Neural progenitor cell (in vitro differentiated cells): ENCODE measurements at regions not wholly inside any gene's neighbourhood (a gene's known extent, or its start where the extent isn't known, plus 50 kb on each side); places are given as distances from the start of the nearest gene placed in this dataset.

Experiments used
- DNase-seq: peaks from one replicate; pipeline ENCODE4 v3.0.0-alpha.2; 2016; ENCODE audit warnings: low spot score
- H2AFZ ChIP-seq: fragments of 200-600 bp; sonication (generic); replicated peaks from 2 replicates; pipeline ENCODE4 v1.6.1; 2016; ENCODE audit warnings: antibody characterized with exemption
- H3F3A ChIP-seq: fragments of 200-600 bp; sonication (generic); 2 replicates; pipeline ENCODE4 v1.6.1; 2016; ENCODE audit warnings: antibody characterized with exemption, low read depth
- H3K27ac ChIP-seq: fragments of 200-600 bp; sonication (generic); 2 replicates; pipeline ENCODE4 v1.5.1; 2016; ENCODE audit warnings: mild to moderate bottlenecking
- H3K27me3 ChIP-seq: fragments of 200-600 bp; sonication (generic); 2 replicates; pipeline ENCODE4 v1.6.1; 2016; ENCODE audit warnings: mild to moderate bottlenecking, moderate library complexity
- H3K36me3 ChIP-seq: fragments of 200-600 bp; sonication (generic); 2 replicates; pipeline ENCODE4 v1.5.1; 2016
- H3K4me1 ChIP-seq: fragments of 200-600 bp; sonication (generic); 2 replicates; pipeline ENCODE4 v1.6.1; 2016; ENCODE audit warnings: mixed run types
- H3K4me2 ChIP-seq: fragments of 200-600 bp; sonication (generic); 2 replicates; pipeline ENCODE4 v1.6.1; 2016
- H3K4me3 ChIP-seq: fragments of 200-600 bp; sonication (generic); 2 replicates; pipeline ENCODE4 v1.5.1; 2016
- H3K79me2 ChIP-seq: fragments of 200-600 bp; sonication (generic); 2 replicates; pipeline ENCODE4 v1.6.1; 2016; ENCODE audit warnings: low read depth
- H3K9ac ChIP-seq: fragments of 200-600 bp; sonication (generic); 2 replicates; pipeline ENCODE4 v1.6.1; 2016
- H3K9me3 ChIP-seq: fragments of 200-600 bp; sonication (generic); 2 replicates; pipeline ENCODE4 v1.5.1; 2016; ENCODE audit warnings: low read depth
- H4K20me1 ChIP-seq: fragments of 200-600 bp; sonication (generic); 2 replicates; pipeline ENCODE4 v1.6.1; 2016; ENCODE audit warnings: low read depth
- H3K27ac Mint-ChIP-seq: 3 replicates; pipeline ENCODE4 v1.8.0; 2021; ENCODE audit warnings: mixed read lengths
- H3K27me3 Mint-ChIP-seq: 2 replicates; pipeline ENCODE4 v1.8.0; 2022; ENCODE audit warnings: low read depth, mild to moderate bottlenecking, inconsistent platforms, moderate library complexity, mixed read lengths; ENCODE audit not compliant: insufficient read depth
- H3K36me3 Mint-ChIP-seq: 3 replicates; pipeline ENCODE4 v1.8.0; 2021; ENCODE audit warnings: mixed read lengths
- H3K4me1 Mint-ChIP-seq: 3 replicates; pipeline ENCODE4 v1.8.0; 2021; ENCODE audit warnings: mixed read lengths
- H3K4me3 Mint-ChIP-seq: 3 replicates; pipeline ENCODE4 v1.8.0; 2021; ENCODE audit warnings: mild to moderate bottlenecking, moderate library complexity, mixed read lengths
- H3K9me3 Mint-ChIP-seq: 3 replicates; pipeline ENCODE4 v1.8.0; 2020; ENCODE audit warnings: mixed read lengths
- EZH2 ChIP-seq: fragments of 200-600 bp; sonication (generic); IDR thresholded peaks from 2 replicates; pipeline ENCODE4 v1.6.1; 2017; ENCODE audit warnings: antibody characterized with exemption, mild to moderate bottlenecking, moderate library complexity
- EZH2phosphoT487 ChIP-seq: fragments of 200-600 bp; sonication (generic); IDR thresholded peaks from 2 replicates; pipeline ENCODE4 v1.6.1; 2017; ENCODE audit warnings: antibody characterized with exemption
- TF ChIP-seq, protein P1 (sequence below): fragments of 200-600 bp; sonication (generic); IDR thresholded peaks from 2 replicates; pipeline ENCODE4 v1.5.1; 2017; ENCODE audit warnings: antibody characterized with exemption, mild to moderate bottlenecking

DNA sequence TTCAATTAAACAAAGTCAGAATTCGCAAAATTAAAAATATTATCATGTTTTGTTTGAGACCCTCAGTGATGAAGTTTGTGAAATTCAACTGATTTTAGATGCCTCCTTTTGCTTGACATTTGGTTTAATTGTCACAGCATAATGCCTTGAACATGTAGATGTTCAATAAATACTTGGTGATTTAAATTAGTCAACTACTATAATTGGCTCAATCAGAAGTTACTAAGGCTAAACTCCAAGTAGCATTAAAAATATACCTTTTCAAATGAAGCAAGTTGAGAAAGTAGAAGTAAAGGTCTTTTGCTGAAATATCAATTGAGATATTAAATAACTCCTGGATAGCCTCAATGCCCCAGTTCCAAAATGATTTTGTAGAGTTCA lies 145.8 kb upstream of the AKIRIN2 start:
- Histone ChIP-seq H3K79me2 (no peaks in the 10 kb centered on the region), H3F3A (no peaks in the 10 kb centered on the region), H3K9me3 (no peaks in the 10 kb centered on the region), H2AFZ (no peak overlapping the region), H3K4me3 (no peak overlapping the region), H3K27ac (no peak overlapping the region), H4K20me1 (no peaks in the 10 kb centered on the region), H3K36me3 (no peaks in the 10 kb centered on the region), H3K9ac (no peak overlapping the region), H3K4me1 (peaks cover 4% of the 10 kb centered on the region), H3K4me2 (no peak overlapping the region), H3K27me3 (no peaks in the 10 kb centered on the region)
- H3K27me3 Mint-ChIP-seq = peaks cover 2% of the 10 kb centered on the region
- no peak for DNase-seq
- no peak overlapping the region for H3K27ac Mint-ChIP-seq
- TF ChIP-seq EZH2 (no peak), EZH2phosphoT487 (no peak)
- TF ChIP-seq, protein P1, sequence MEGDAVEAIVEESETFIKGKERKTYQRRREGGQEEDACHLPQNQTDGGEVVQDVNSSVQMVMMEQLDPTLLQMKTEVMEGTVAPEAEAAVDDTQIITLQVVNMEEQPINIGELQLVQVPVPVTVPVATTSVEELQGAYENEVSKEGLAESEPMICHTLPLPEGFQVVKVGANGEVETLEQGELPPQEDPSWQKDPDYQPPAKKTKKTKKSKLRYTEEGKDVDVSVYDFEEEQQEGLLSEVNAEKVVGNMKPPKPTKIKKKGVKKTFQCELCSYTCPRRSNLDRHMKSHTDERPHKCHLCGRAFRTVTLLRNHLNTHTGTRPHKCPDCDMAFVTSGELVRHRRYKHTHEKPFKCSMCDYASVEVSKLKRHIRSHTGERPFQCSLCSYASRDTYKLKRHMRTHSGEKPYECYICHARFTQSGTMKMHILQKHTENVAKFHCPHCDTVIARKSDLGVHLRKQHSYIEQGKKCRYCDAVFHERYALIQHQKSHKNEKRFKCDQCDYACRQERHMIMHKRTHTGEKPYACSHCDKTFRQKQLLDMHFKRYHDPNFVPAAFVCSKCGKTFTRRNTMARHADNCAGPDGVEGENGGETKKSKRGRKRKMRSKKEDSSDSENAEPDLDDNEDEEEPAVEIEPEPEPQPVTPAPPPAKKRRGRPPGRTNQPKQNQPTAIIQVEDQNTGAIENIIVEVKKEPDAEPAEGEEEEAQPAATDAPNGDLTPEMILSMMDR = no peak
- H3K36me3 Mint-ChIP-seq = no peaks in the 10 kb centered on the region
- no peak overlapping the region for H3K4me3 Mint-ChIP-seq
- no peaks in the 10 kb centered on the region for H3K9me3 Mint-ChIP-seq
- H3K4me1 Mint-ChIP-seq = no peaks in the 10 kb centered on the region

DNA sequence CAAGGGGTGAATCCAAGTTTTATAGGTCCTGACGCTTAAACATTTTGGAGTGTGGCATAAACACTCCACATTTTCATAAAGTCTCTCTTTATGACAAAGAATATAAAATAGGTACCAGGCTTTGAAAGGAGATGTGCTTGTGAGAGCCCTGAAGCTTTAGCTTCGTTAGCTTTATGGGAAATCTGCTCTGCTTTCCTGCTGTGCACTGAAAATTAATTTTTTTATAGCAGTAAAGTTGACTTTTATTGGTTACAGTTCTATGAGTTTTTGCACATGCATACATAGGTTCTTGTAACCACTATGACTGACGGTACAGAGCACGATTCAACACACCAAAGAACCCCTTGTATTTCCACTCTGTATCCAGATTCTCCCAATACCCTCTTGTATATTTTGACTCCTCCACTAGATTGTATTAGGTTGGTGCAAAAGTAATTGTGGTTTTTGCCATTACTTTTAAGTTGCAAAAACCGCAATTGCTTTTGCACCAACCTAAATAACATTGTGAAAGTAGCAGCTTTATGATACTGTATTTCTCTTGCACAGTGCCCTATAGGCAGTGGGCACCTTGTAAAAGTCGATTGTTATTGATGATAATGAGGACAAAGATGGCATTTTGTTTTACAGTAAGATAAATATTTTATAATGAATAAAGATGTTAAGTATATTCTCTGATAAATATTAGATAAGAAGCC lies 145.2 kb upstream of the AKIRIN2 start:
- Histone ChIP-seq H3K4me1 (peaks cover 4% of the 10 kb centered on the region), H3K4me2 (no peak overlapping the region), H3F3A (no peaks in the 10 kb centered on the region), H3K9me3 (no peaks in the 10 kb centered on the region), H3K27me3 (no peaks in the 10 kb centered on the region), H3K36me3 (no peaks in the 10 kb centered on the region), H4K20me1 (no peaks in the 10 kb centered on the region), H2AFZ (peak overlapping the region; percentile 14), H3K79me2 (no peaks in the 10 kb centered on the region), H3K4me3 (no peak overlapping the region), H3K9ac (no peak overlapping the region), H3K27ac (no peak overlapping the region)
- Mint-ChIP-seq H3K9me3 (no peaks in the 10 kb centered on the region), H3K27me3 (peaks cover 2% of the 10 kb centered on the region), H3K4me1 (no peaks in the 10 kb centered on the region), H3K4me3 (no peak overlapping the region), H3K27ac (no peak overlapping the region), H3K36me3 (no peaks in the 10 kb centered on the region)
- DNase-seq = no peak
- TF ChIP-seq, protein P1 = no peak
- TF ChIP-seq EZH2 (no peak), EZH2phosphoT487 (no peak)

GRCh38 chr6:87846434-87846833 lies 144.4 kb upstream of the AKIRIN2 start:
- H3K9me3 ChIP-seq = no peaks in the 10 kb centered on the region
- H3K4me1 ChIP-seq = peaks cover 4% of the 10 kb centered on the region

More at GRCh38 chr6:87846434-87846833, 144.4 kb upstream of the AKIRIN2 start:
- H2AFZ ChIP-seq = peak overlapping the region; percentile 14
- Mint-ChIP-seq H3K4me1 (no peaks in the 10 kb centered on the region), H3K27ac (no peak overlapping the region), H3K9me3 (no peaks in the 10 kb centered on the region), H3K36me3 (no peaks in the 10 kb centered on the region), H3K27me3 (peaks cover 2% of the 10 kb centered on the region), H3K4me3 (no peak overlapping the region)
- no peak overlapping the region for H3K4me3 ChIP-seq
- H3K9ac ChIP-seq = no peak overlapping the region
- no peak overlapping the region for H3K4me2 ChIP-seq
- H3K79me2 ChIP-seq = no peaks in the 10 kb centered on the region
- no peaks in the 10 kb centered on the region for H3K36me3 ChIP-seq
- no peak overlapping the region for H3K27ac ChIP-seq
- no peaks in the 10 kb centered on the region for H3K27me3 ChIP-seq
- no peaks in the 10 kb centered on the region for H3F3A ChIP-seq
- TF ChIP-seq EZH2phosphoT487 = no peak
- TF ChIP-seq, protein P1 = no peak
- no peak for TF ChIP-seq EZH2
- no peaks in the 10 kb centered on the region for H4K20me1 ChIP-seq
- no peak for DNase-seq
